Calu3 (cell line): ENCODE measurements at regions not wholly inside any gene's neighbourhood (a gene's known extent, or its start where the extent isn't known, plus 50 kb on each side); places are given as distances from the start of the nearest gene placed in this dataset.

Source experiments
- BruUV-seq: library from RNA; stranded (reverse); fragments of 400-500 nt; replicated peaks from 2 replicates; lab custom pipeline; 2021; lab: Mats Ljungman, UMichigan
- CTCF ChIA-PET: fragments of 300-600 bp; sonication (Branson Sonifier 250); formaldehyde crosslinking; loops from one replicate; lab custom pipeline; 2022; ENCODE audit warnings: antibody characterized with exemption; lab: Charles Lee
- DNase-seq: peaks from one replicate; pipeline ENCODE4 v3.0.0; 2022
- H3K27ac Mint-ChIP-seq: one replicate; pipeline ENCODE4 v1.8.0; 2022; ENCODE audit warnings: mixed read lengths; ENCODE audit not compliant: unreplicated experiment
- H3K27me3 Mint-ChIP-seq: one replicate; pipeline ENCODE4 v1.8.0; 2022; ENCODE audit warnings: mixed read lengths; ENCODE audit not compliant: unreplicated experiment
- H3K36me3 Mint-ChIP-seq: one replicate; pipeline ENCODE4 v1.8.0; 2022; ENCODE audit warnings: mild to moderate bottlenecking, moderate library complexity, mixed read lengths; ENCODE audit not compliant: insufficient read depth, unreplicated experiment
- H3K4me1 Mint-ChIP-seq: one replicate; pipeline ENCODE4 v1.8.0; 2022; ENCODE audit warnings: mild to moderate bottlenecking, low read depth, mixed read lengths; ENCODE audit not compliant: unreplicated experiment
- H3K4me3 Mint-ChIP-seq: one replicate; pipeline ENCODE4 v1.8.0; 2022; ENCODE audit warnings: mild to moderate bottlenecking, low read depth, moderate library complexity, mixed read lengths; ENCODE audit not compliant: unreplicated experiment
- H3K9me3 Mint-ChIP-seq: one replicate; pipeline ENCODE4 v1.8.0; 2022; ENCODE audit warnings: low read depth, mixed read lengths; ENCODE audit not compliant: unreplicated experiment
- CTCF ChIP-seq: fragments of 200-600 bp; IDR thresholded peaks from one replicate; pipeline ENCODE4 v1.8.0; 2022; ENCODE audit warnings: antibody characterized with exemption; ENCODE audit not compliant: unreplicated experiment
- intact Hi-C: fragments of 100-400 bp; cut with micrococcal nuclease; formaldehyde crosslinking; loops from one replicate; pipeline ENCODE4 v1.10.0; 2022; ENCODE audit not compliant: unreplicated experiment

DNA sequence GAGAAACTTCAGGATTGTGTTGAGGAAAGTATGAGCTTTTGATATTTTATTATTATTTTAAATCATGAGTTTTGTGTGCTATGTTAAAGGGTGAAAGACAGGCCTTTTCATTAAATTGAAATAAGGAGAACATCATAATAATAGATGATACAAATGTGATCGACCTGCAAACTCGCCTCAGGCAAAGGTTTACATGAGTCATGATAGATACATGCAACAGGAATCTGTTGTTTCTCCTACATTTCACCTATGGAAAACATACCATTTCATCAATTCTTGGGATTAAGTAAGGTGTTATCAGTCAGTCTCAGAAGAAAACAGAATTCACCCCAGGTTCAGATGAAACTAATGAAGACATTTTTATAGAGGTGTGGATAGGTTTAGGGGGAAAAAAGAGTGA is 1992.5 kb upstream of the PIK3C3 start:
- H3K4me3 Mint-ChIP-seq: no peak overlapping the region
- peaks cover 2% of the 10 kb centered on the region for H3K9me3 Mint-ChIP-seq
- no peak for TF ChIP-seq CTCF
- no peak for DNase-seq
- no peaks in the 10 kb centered on the region for H3K27me3 Mint-ChIP-seq
- BruUV-seq: no TSS peak
- H3K4me1 Mint-ChIP-seq: no peaks in the 10 kb centered on the region
- no peak overlapping the region for H3K27ac Mint-ChIP-seq
- CTCF ChIA-PET: no interaction called here
- intact Hi-C loops: no loop called here
- H3K36me3 Mint-ChIP-seq: no peaks in the 10 kb centered on the region

DNA sequence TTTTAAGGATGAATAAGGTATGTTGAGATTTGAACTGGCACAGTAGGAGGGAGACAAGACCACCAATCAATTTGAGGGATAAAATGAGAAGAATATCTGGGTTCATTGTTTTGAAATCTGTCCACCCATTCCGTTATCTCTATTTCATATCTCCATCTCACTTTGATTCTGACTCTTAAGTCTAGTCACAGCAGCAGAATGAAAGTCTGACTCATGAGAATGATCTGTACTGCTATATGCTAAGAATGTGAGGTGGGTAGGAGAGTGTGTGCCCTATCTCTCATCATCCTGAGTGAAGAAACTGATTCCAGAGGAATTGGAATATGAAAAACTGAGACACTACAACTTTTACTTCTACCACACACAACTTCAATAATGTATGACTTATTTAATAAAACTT is 1994.5 kb upstream of the PIK3C3 start:
- Mint-ChIP-seq H3K27me3 (no peaks in the 10 kb centered on the region), H3K27ac (no peak overlapping the region), H3K36me3 (no peaks in the 10 kb centered on the region), H3K9me3 (peaks cover 2% of the 10 kb centered on the region), H3K4me3 (no peak overlapping the region), H3K4me1 (no peaks in the 10 kb centered on the region)
- no peak for TF ChIP-seq CTCF
- no peak for DNase-seq
- CTCF ChIA-PET: no interaction called here
- no TSS peak for BruUV-seq
- intact Hi-C loops: no loop called here

GRCh38 chr18:39959839-39960238 is 1995.2 kb upstream of the PIK3C3 start:
- CTCF ChIA-PET: interaction anchor here (1.3 kb wide), 1 partner anchor 17 kb away, joined by 3 read pairs; no protein-coding TSS in a partner anchor
- no peaks in the 10 kb centered on the region for H3K4me1 Mint-ChIP-seq
- no peak for DNase-seq
- no peak overlapping the region for H3K27ac Mint-ChIP-seq
- no peaks in the 10 kb centered on the region for H3K27me3 Mint-ChIP-seq
- H3K9me3 Mint-ChIP-seq: peaks cover 2% of the 10 kb centered on the region
- no peak for TF ChIP-seq CTCF
- no TSS peak for BruUV-seq
- intact Hi-C loops: no loop called here
- no peaks in the 10 kb centered on the region for H3K36me3 Mint-ChIP-seq
- no peak overlapping the region for H3K4me3 Mint-ChIP-seq

- BruUV-seq: no TSS peak
- no peaks in the 10 kb centered on the region for H3K4me1 Mint-ChIP-seq
- intact Hi-C loops: no loop called here
- H3K9me3 Mint-ChIP-seq: peaks cover 2% of the 10 kb centered on the region
- H3K4me3 Mint-ChIP-seq: no peak overlapping the region
- no peak for DNase-seq
- no peaks in the 10 kb centered on the region for H3K27me3 Mint-ChIP-seq
- no peaks in the 10 kb centered on the region for H3K36me3 Mint-ChIP-seq
- no peak for TF ChIP-seq CTCF
- H3K27ac Mint-ChIP-seq: no peak overlapping the region
- CTCF ChIA-PET: interaction anchor here (1.3 kb wide), 1 partner anchor 16 kb away, joined by 3 read pairs; no protein-coding TSS in a partner anchor
Observed at GRCh38 chr18:39958876-39959275, 1996.2 kb upstream of the PIK3C3 start.
